ENCODE measurements at regions not wholly inside any gene's neighbourhood (a gene's known extent, or its start where the extent isn't known, plus 50 kb on each side); places are given as distances from the start of the nearest gene placed in this dataset.

DNA sequence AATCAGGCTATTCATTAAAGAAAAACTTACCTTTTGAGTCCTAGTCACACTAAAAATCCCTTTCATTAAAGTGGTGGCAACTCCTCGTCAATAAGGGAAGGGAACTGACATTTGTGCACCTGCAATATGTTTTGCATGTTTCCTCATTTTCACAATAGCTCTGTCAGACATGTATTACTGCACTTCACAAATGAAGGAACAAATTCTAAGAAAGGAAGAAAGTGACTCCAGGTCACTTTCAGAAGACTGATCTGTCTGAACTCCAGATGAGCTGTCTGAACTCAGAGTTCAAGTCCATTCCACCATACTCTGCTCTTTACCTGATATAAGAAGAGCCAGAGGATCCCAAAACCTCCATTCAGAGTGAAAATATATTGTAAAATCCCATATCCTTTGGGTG is 50.3 kb upstream of the GSAP start:
- intact Hi-C loops (cut with DNase I), result no loop called here
- Histone ChIP-seq H3K4me3 (ENCODE audit: low read length in 3 of 3) (no peak overlapping the region), H3K27me3 (ENCODE audit: control insufficient read depth, insufficient read depth, low read length) (no peaks in the 10 kb centered on the region), H3K9ac (ENCODE audit: low read length in 3 of 3) (no peak overlapping the region), H3K4me1 (ENCODE audit: control insufficient read depth in 2 of 3, insufficient read depth in 2 of 3, low read depth in 1 of 3, low read length in 3 of 3) (no peaks in the 10 kb centered on the region), H3K36me3 (ENCODE audit: control insufficient read depth in 2 of 3, insufficient read depth in 3 of 3, low read length in 3 of 3) (no peaks in the 10 kb centered on the region), H3K27ac (ENCODE audit: low read depth in 2 of 2, low read length in 2 of 2) (no peak overlapping the region), H3K9me3 (ENCODE audit: control insufficient read depth in 2 of 3, insufficient read depth in 1 of 3, low read length in 3 of 3) (no peaks in the 10 kb centered on the region)
- DNase-seq (no peak), FAIRE-seq (no peak)
- TF ChIP-seq CTCF (IDR thresholded peaks at IDR 0.05; ENCODE audit: borderline replicate concordance, extremely low read depth, insufficient read depth), result no peak
